ENCODE measurements at regions not wholly inside any gene's neighbourhood (a gene's known extent, or its start where the extent isn't known, plus 50 kb on each side); places are given as distances from the start of the nearest gene placed in this dataset.

DNA sequence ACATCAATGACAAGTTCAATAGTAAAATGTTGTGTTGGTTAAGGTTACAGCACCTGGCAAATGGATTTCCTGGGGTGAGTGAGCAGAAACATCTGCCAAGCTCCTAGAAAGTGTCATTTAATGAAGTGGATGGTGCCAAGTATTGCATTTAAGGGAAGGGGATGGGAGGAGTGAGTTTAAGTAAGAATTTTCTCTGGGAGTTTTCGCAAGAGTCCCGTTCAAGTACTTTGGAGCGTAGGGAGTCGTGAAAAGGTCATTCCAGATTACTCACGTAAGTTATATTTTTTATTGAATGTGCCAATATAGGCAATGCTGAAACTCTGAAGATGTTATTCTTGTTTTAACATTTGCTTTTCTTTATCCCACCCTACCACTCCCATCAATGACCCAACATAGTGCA, 117.4 kb upstream of the RAB3GAP2 start:
- Mint-ChIP-seq H3K9me3 (no peaks in the 10 kb centered on the region), H3K4me3 (no peak overlapping the region), H3K4me1 (no peaks in the 10 kb centered on the region), H3K27me3 (peaks cover 7% of the 10 kb centered on the region), H3K36me3 (ENCODE audit: low read depth) (no peaks in the 10 kb centered on the region), H3K27ac (no peak overlapping the region)
- no peak for DNase-seq
- CTCF ChIA-PET = no interaction called here
- POLR2A ChIA-PET = no interaction called here

DNA sequence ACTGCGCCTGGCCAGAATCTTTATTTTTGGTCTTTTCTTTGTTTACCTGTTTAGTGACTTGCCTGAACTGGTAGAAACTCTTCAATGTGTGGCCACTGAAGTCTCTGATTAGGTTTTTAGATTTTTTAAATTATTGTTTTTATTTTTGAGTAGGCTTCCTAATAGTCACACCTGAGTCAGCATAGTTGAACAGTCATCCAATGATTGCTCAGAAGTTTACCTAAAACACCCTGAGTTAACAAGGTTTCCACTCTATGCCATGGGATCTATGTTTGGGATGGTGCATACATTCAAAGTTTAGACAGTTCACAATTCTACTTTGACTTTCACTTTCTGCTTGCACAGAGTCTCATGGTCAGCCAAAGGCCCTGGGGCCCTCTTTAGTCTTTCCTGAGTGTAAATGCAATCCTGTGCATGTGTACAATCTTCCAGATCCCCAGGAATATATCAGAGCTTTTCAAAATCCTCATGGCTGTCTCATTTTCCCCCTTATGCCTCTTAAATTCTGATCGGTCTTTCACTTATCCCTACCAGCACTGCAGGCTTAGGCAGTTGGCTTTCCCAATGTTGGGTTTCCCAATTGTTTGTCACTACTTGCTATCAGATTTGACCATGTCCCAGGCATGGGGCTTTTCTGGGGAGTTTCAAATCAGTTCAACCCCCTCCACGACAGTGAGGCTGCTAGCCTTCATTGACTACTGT, 114.4 kb upstream of the RAB3GAP2 start:
- Mint-ChIP-seq H3K36me3 (ENCODE audit: low read depth) (no peaks in the 10 kb centered on the region), H3K4me1 (no peaks in the 10 kb centered on the region), H3K9me3 (no peaks in the 10 kb centered on the region), H3K27me3 (peaks cover 5% of the 10 kb centered on the region), H3K4me3 (no peak overlapping the region), H3K27ac (no peak overlapping the region)
- no peak for DNase-seq
- ChIA-PET POLR2A (no interaction called here), CTCF (no interaction called here)

DNA sequence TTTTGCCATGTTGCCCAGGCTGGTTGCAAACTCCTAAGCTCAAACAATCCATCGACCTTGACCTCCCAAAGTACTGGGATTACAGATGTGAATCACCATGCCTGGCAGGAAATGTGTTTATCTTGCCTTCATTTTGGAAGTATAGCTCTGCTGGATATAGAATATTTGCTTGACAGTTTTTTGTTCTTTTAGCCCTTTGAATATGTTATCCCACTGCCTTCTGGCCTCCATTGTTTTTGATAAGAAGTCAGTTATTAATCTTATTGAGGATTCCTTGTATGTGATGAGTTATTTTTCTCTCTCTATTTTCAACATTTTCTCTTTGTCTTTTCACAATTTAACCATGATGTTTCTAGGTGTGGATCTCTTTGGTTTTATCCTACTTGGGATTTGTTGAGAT, 112.9 kb upstream of the RAB3GAP2 start:
- Mint-ChIP-seq H3K4me3 (no peak overlapping the region), H3K27ac (no peak overlapping the region), H3K9me3 (no peaks in the 10 kb centered on the region), H3K27me3 (no peaks in the 10 kb centered on the region), H3K4me1 (no peaks in the 10 kb centered on the region), H3K36me3 (ENCODE audit: low read depth) (no peaks in the 10 kb centered on the region)
- ChIA-PET CTCF (no interaction called here), POLR2A (no interaction called here)
- DNase-seq = no peak

DNA sequence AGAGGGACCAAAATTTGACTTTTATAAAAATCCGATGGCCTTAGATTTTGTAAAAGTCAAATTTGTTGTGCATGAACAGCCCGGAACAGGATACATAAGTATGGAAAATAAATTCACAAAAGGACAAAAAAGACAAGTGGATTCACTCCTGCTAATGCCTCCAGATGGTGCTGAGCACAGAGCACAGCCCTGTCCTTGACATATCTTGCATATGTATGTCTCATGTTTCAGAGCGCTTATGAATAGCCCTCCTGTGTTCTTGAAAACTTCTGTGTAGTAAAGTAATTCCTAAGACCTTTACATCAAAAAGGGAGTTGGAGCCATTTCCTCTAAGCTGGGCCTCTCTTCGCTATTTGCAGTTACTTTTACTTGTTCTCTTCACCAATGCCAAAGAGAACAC, 110.7 kb upstream of the RAB3GAP2 start:
- POLR2A ChIA-PET = no interaction called here
- Mint-ChIP-seq H3K27me3 (no peaks in the 10 kb centered on the region), H3K36me3 (ENCODE audit: low read depth) (no peaks in the 10 kb centered on the region), H3K9me3 (no peaks in the 10 kb centered on the region), H3K27ac (no peak overlapping the region), H3K4me1 (no peaks in the 10 kb centered on the region), H3K4me3 (no peak overlapping the region)
- DNase-seq = no peak
- CTCF ChIA-PET = no interaction called here

- ChIA-PET CTCF (no interaction called here), POLR2A (no interaction called here)
- no peaks in the 10 kb centered on the region for H3K27me3 Mint-ChIP-seq
- H3K4me1 Mint-ChIP-seq = no peaks in the 10 kb centered on the region
- H3K27ac Mint-ChIP-seq = no peak overlapping the region
- H3K9me3 Mint-ChIP-seq = no peaks in the 10 kb centered on the region
- no peak overlapping the region for H3K4me3 Mint-ChIP-seq
- no peak for DNase-seq
- no peaks in the 10 kb centered on the region for H3K36me3 Mint-ChIP-seq (ENCODE audit: low read depth)
Observed at GRCh38 chr1:220380885-220381284, 108.6 kb upstream of the RAB3GAP2 start.

GRCh38 chr1:220378571-220379302, 106.5 kb upstream of the RAB3GAP2 start:
- DNase-seq = no peak
- H3K27me3 Mint-ChIP-seq = no peaks in the 10 kb centered on the region
- H3K9me3 Mint-ChIP-seq = no peaks in the 10 kb centered on the region
- H3K4me3 Mint-ChIP-seq = no peak overlapping the region
- no peaks in the 10 kb centered on the region for H3K4me1 Mint-ChIP-seq
- no peak overlapping the region for H3K27ac Mint-ChIP-seq
- ChIA-PET CTCF (no interaction called here), POLR2A (no interaction called here)
- no peaks in the 10 kb centered on the region for H3K36me3 Mint-ChIP-seq (ENCODE audit: low read depth)

GRCh38 chr1:220375715-220376114, 103.5 kb upstream of the RAB3GAP2 start:
- ChIA-PET POLR2A (no interaction called here), CTCF (no interaction called here)
- Mint-ChIP-seq H3K4me3 (no peak overlapping the region), H3K27ac (no peak overlapping the region), H3K9me3 (no peaks in the 10 kb centered on the region), H3K36me3 (ENCODE audit: low read depth) (no peaks in the 10 kb centered on the region), H3K27me3 (peaks cover 3% of the 10 kb centered on the region), H3K4me1 (no peaks in the 10 kb centered on the region)
- DNase-seq = no peak

DNA sequence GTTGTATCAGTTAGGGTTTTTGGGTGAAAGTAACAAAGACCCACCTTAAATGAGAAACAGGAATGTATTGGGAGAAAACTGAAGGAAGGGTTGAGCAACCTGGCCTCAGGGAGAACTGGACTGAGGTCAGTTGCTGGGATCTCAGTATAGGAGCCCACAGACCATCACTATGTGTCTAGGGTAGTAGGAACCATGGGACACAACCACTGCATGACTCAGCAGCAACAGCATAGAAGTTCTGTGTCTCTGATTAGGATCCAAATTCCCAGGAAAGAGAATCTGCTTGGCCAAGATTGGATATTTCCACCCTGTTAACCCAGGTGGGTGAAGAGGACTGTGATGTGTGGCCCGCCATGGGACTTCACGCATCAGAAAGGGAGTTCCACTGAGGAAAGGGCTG, 102.2 kb upstream of the RAB3GAP2 start:
- POLR2A ChIA-PET = no interaction called here
- Mint-ChIP-seq H3K36me3 (ENCODE audit: low read depth) (no peaks in the 10 kb centered on the region), H3K27ac (no peak overlapping the region), H3K4me1 (no peaks in the 10 kb centered on the region), H3K9me3 (no peaks in the 10 kb centered on the region), H3K27me3 (peaks cover 3% of the 10 kb centered on the region), H3K4me3 (no peak overlapping the region)
- no peak for DNase-seq
- CTCF ChIA-PET = no interaction called here

GRCh38 chr1:220372451-220372850, 100.2 kb upstream of the RAB3GAP2 start:
- no peaks in the 10 kb centered on the region for H3K9me3 Mint-ChIP-seq
- H3K27ac Mint-ChIP-seq = no peak overlapping the region
- no peaks in the 10 kb centered on the region for H3K4me1 Mint-ChIP-seq
- no peaks in the 10 kb centered on the region for H3K36me3 Mint-ChIP-seq (ENCODE audit: low read depth)
- ChIA-PET CTCF (no interaction called here), POLR2A (no interaction called here)
- no peak overlapping the region for H3K4me3 Mint-ChIP-seq
- peaks cover 3% of the 10 kb centered on the region for H3K27me3 Mint-ChIP-seq
- DNase-seq = no peak

- Mint-ChIP-seq H3K27ac (no peak overlapping the region), H3K9me3 (no peaks in the 10 kb centered on the region), H3K4me1 (no peaks in the 10 kb centered on the region), H3K4me3 (no peak overlapping the region), H3K27me3 (peaks cover 3% of the 10 kb centered on the region), H3K36me3 (ENCODE audit: low read depth) (no peaks in the 10 kb centered on the region)
- DNase-seq = no peak
- ChIA-PET POLR2A (no interaction called here), CTCF (no interaction called here)
Observed at GRCh38 chr1:220371324-220371723, 99.1 kb upstream of the RAB3GAP2 start.

DNA sequence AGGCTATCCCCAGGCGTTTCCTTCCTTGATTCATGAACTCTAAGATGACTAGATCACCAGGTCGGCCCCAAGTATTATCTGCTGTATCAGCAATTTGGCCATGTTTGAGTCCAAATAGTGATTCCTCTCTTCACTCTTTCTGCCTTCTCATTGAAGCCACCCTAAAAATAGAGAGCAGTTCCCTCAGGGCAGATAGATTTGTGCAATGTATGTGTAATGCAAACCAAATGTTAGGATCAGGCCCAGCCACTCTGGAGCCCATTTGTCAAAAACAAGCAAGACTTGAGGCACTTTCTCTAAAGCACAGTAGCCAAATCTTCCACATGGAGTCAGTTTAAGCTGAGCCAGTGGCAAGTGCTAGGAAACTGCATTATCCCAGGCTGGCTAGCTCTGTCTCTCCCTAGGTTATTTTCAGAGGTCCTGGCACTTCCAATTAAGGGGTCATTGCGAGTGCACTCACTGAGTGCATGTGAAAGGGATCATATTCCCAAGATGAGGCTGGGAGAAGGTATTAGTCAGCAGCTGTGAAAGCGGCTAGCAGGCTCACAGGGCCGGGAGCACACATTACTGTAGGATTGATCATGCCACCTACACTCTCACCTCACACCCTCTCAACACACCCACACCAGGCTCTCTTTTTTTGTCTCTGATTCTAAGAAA, 97.9 kb upstream of the RAB3GAP2 start:
- no peak for DNase-seq
- Mint-ChIP-seq H3K36me3 (ENCODE audit: low read depth) (no peaks in the 10 kb centered on the region), H3K4me3 (no peak overlapping the region), H3K4me1 (no peaks in the 10 kb centered on the region), H3K9me3 (no peaks in the 10 kb centered on the region), H3K27ac (no peak overlapping the region), H3K27me3 (peaks cover 3% of the 10 kb centered on the region)
- ChIA-PET CTCF (no interaction called here), POLR2A (no interaction called here)

- ChIA-PET POLR2A (no interaction called here), CTCF (no interaction called here)
- Mint-ChIP-seq H3K27me3 (peaks cover 3% of the 10 kb centered on the region), H3K36me3 (ENCODE audit: low read depth) (no peaks in the 10 kb centered on the region), H3K4me1 (no peaks in the 10 kb centered on the region), H3K9me3 (no peaks in the 10 kb centered on the region), H3K27ac (no peak overlapping the region), H3K4me3 (no peak overlapping the region)
- DNase-seq = no peak
Observed at GRCh38 chr1:220369511-220369910, 97.3 kb upstream of the RAB3GAP2 start.

- H3K36me3 Mint-ChIP-seq (ENCODE audit: low read depth) = no peaks in the 10 kb centered on the region
- ChIA-PET POLR2A (no interaction called here), CTCF (no interaction called here)
- no peak overlapping the region for H3K4me3 Mint-ChIP-seq
- DNase-seq = no peak
- H3K27ac Mint-ChIP-seq = no peak overlapping the region
- no peaks in the 10 kb centered on the region for H3K4me1 Mint-ChIP-seq
- peaks cover 3% of the 10 kb centered on the region for H3K27me3 Mint-ChIP-seq
- no peaks in the 10 kb centered on the region for H3K9me3 Mint-ChIP-seq
Observed at GRCh38 chr1:220368352-220369265, 96.4 kb upstream of the RAB3GAP2 start.

All from activated CD4-positive, alpha-beta memory T cell treated with anti-CD3 and anti-CD28 coated beads, Interleukin-2, amount 10 ng/mL, durations not matched to agents 7 days and 5 days (primary cell).